Stimulated activated CD8-positive, alpha-beta memory T cell treated with anti-CD3 and anti-CD28 coated beads, Interleukin-4, amount 100 ng/mL, for 1 hour (primary cell): ENCODE measurements at regions not wholly inside any gene's neighbourhood (a gene's known extent, or its start where the extent isn't known, plus 50 kb on each side); places are given as distances from the start of the nearest gene placed in this dataset.

Experiments used
- DNase-seq, 2 donors: peaks; one replicate each; pipeline ENCODE4 v3.0.0-alpha.2; 2020; ENCODE audit warnings: low read depth in 2 of 2, low spot score in 1 of 2

GRCh38 chr22:49571326-49571725 is 256.3 kb downstream of the BRD1 start:
- DNase-seq: no peak

- DNase-seq: no peak
Observed at GRCh38 chr22:49570032-49570848, 257.4 kb downstream of the BRD1 start.

DNA sequence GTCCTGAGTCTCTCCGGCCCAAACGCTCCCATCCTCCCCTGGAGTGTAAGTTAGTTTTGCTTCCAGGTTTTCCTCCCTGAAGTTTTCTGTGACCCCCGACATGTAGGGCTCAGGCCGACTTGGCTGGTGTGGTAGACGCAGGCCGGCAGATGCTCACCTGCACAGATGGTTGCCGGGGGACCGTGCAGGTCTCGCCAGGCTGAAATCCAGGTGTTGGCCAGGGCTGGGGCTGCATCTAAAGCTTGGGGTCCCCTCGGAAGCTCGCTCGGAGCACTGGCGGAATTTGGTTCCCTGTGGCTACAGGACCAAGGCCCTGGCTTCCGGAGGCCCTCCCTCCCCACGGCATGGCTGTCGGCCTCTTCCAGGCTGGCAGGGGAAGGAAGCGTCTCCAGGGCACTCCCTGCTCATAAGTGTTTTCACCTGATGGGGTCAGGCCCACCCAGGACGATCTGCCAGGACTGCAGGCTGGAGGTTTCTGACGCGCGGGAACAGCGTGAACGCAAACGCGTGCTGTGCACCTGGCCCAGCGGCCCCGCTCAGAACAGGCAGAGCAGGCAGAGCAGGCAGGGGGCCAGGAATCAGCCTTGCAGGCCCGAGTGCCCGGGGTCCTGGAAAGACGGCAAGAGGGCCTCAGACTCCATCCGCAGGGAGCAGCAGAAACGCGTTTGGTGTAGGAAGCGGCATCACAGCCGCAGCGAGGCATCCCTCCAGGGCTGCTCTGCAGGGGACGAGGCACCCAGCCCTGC is 258.2 kb downstream of the BRD1 start:
- no peak for DNase-seq

GRCh38 chr22:49568751-49569285 is 258.9 kb downstream of the BRD1 start:
- no peak for DNase-seq

DNA sequence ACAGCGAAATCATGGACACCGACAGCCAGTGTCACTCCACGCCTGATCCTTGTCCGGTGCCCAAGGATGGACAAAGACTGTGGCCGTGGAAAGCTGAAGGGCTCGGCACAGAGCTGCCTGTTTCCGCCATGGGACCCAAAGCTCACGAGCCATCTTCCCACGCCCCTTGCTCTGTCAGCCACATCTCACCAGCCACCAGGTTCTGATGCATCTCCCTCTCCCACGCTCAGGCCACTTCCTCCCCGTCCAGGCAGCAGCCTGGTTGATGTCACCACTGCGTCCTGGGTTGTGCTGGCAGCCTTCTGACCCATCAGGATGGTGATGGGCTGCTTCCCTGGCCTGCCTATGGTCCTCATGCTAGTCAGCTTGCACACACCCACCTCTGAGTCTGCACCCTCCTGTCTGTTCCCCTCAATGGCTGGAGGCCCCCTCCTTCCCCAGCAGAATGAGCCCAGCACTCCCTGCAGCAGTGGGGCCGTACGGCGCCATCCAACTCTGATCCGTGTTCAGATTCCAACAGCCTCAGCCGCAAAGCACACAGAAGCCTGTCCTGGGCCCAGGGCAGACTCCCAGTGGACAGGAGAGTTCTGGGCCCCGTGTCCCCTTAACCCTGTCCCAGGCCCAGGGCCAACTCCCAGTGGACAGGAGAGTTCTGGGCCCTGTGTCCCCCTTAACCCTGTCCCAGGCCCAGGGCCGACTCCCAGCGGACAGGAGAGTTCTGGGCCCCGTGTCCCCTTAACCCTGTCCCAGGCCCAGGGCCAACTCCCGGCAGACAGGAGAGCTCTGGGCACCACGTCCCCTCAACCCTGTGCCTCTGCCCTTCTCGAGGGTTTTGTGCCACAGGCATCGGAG is 259.5 kb downstream of the BRD1 start:
- no peak for DNase-seq

DNA sequence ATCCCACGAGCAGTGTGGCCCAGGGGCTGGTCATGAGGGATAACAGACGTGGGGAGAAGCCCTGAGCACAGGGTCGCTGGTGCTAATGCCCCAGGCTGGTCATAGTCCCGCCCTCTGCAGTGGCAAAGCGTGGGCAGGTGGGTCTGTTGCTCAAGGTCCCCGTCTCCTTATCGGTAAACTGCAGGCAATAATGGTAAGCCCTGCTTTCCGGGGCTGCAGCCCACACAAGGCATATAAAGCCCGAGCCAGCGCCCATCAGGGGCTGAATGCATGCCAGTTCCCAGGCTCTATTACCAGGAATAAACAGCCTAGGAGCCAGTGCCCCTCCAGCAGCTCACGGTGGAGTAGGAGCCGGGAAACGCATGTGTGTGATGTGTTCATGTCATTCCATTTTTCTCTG is 261.0 kb downstream of the BRD1 start:
- no peak for DNase-seq

GRCh38 chr22:49566141-49566541 is 261.5 kb downstream of the BRD1 start:
- no peak for DNase-seq

- DNase-seq: no peak
Observed at GRCh38 chr22:49565516-49565855, 262.2 kb downstream of the BRD1 start.

GRCh38 chr22:49564666-49565515 is 262.8 kb downstream of the BRD1 start:
- DNase-seq: no peak

- DNase-seq: no peak
Observed at GRCh38 chr22:49564054-49564453, 263.6 kb downstream of the BRD1 start.

- DNase-seq: no peak
Observed at GRCh38 chr22:49562685-49563249, 264.9 kb downstream of the BRD1 start.

DNA sequence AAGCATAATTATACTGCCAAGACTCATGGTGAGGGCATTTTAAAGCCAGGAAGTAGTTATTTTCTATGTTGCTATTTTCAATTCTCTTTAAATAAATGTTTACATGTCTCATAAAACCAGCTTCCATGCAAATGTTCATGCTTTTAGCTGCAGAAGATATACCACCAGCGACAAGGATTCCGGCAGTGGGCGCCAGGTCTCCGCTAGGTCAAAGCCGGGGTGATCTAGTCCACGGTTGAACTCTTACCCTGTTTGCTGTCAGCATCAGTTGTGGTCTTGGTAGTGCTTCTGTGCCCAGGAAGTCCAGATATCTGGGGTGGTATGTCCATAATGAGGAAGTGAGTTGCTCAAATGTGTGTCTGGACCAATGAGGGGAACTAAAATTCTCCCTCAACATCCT is 265.7 kb downstream of the BRD1 start:
- no peak for DNase-seq

DNA sequence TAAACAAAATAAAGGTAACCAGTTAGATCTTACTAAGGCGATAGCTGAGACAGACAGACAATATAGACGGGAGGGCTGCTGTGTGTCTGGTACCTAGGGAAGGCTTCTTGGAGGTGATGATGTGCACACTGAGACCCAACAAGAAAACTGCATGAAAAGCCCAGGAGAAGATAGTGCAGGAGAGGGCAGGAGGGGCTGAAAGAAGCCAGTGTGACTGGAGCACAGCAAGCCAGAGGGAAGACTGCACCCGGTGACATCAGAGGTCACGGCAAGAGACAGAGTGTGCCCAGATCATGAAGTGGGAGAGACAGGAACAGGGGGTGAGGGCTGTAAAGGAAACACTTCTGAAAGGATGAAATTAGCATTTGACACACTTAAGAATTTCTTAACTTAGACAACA is 266.3 kb downstream of the BRD1 start:
- no peak for DNase-seq

- no peak for DNase-seq
Observed at GRCh38 chr22:49555526-49555925, 272.1 kb downstream of the BRD1 start.

DNA sequence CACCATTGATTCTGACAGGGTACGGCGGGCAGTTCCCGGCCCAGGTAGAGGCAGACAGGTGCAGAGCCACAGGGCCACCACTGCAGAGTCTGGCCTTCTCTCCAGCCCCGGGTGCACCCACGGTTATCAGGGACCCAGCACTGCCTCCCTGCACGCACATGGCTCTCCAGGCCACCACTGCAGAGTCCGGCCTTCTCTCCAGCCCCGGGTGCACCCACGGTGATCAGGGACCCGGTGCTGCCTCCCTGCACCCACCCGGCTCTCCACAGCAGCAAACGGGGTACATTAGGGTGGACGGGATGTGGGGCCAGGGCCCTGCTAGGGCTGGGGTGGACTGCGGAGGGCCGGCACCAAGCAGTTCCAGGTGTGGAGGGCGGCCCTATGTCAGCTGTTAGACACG is 272.9 kb downstream of the BRD1 start:
- DNase-seq: no peak

GRCh38 chr22:49554296-49554625 is 273.4 kb downstream of the BRD1 start:
- no peak for DNase-seq

- DNase-seq: no peak
Observed at GRCh38 chr22:49553518-49554295, 274.0 kb downstream of the BRD1 start.

DNA sequence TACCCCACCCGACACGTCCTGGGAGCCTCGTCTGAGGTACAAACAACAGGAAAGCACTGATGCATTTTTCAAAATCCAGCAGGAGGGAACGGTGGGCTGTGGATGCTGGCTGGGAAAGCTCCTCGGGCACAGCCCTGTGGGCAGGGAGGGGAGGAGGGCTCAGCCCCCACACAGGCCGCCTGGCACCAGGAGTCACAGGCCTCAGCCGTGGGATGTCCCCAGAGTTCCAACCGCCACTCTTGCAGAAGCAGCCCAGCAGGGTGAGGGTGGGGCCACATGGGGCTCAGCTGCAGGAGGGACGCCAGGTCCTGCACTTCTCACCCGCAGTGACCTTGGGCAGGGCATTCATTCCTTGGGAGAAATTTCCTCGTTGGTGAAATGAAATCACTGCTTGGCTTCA is 274.6 kb downstream of the BRD1 start:
- DNase-seq: no peak

- DNase-seq: no peak
Observed at GRCh38 chr22:49551897-49552614, 275.6 kb downstream of the BRD1 start.
